ENCODE measurements at regions not wholly inside any gene's neighbourhood (a gene's known extent, or its start where the extent isn't known, plus 50 kb on each side); places are given as distances from the start of the nearest gene placed in this dataset.

DNA sequence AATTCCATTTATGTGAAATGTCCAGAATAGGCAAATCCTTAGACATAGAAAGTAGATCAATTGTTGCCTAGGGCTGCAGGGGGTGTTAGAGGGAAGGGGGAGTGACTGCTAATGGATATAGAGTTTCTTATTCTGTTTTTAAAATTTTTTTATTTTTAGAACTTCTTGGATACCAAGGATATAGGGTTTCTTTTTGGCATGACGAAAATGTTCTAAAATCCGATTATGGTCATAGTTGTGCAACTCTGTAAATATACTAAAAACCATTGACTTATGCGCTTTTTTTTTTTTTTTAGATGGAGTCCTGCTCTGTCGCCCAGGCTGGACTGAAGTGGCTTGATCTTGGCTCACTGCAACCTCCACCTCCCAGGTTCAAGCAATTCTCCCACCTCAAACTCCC, 125.2 kb upstream of the USP9X start:
- no peak for TF ChIP-seq POLR2A (IDR thresholded peaks at IDR 0.05)
- TF ChIP-seq, protein P1, sequence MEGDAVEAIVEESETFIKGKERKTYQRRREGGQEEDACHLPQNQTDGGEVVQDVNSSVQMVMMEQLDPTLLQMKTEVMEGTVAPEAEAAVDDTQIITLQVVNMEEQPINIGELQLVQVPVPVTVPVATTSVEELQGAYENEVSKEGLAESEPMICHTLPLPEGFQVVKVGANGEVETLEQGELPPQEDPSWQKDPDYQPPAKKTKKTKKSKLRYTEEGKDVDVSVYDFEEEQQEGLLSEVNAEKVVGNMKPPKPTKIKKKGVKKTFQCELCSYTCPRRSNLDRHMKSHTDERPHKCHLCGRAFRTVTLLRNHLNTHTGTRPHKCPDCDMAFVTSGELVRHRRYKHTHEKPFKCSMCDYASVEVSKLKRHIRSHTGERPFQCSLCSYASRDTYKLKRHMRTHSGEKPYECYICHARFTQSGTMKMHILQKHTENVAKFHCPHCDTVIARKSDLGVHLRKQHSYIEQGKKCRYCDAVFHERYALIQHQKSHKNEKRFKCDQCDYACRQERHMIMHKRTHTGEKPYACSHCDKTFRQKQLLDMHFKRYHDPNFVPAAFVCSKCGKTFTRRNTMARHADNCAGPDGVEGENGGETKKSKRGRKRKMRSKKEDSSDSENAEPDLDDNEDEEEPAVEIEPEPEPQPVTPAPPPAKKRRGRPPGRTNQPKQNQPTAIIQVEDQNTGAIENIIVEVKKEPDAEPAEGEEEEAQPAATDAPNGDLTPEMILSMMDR (IDR thresholded peaks at IDR 0.05): no peak

All from thyroid gland (tissue), 4 donors.